HG02885 (cell line): ENCODE measurements at regions not wholly inside any gene's neighbourhood (a gene's known extent, or its start where the extent isn't known, plus 50 kb on each side); places are given as distances from the start of the nearest gene placed in this dataset.

ENCODE experiments used
- ATAC-seq: cut with Tn5 transposase; IDR thresholded peaks from one replicate; pipeline ENCODE4 v1.9.1; 2021; ENCODE audit warnings: mild to moderate bottlenecking; ENCODE audit not compliant: unreplicated experiment, poor library complexity

- ATAC-seq: no peak
Measured at GRCh38 chr2:19238440-19239060, 119.9 kb downstream of the OSR1 start.

GRCh38 chr2:19235308-19235707 is 123.1 kb downstream of the OSR1 start:
- no peak for ATAC-seq

GRCh38 chr2:19232312-19232711 is 126.1 kb downstream of the OSR1 start:
- no peak for ATAC-seq

GRCh38 chr2:19231625-19232024 is 126.8 kb downstream of the OSR1 start:
- no peak for ATAC-seq

GRCh38 chr2:19230626-19231025 is 127.8 kb downstream of the OSR1 start:
- ATAC-seq: no peak

GRCh38 chr2:19228715-19229114 is 129.7 kb downstream of the OSR1 start:
- no peak for ATAC-seq

- ATAC-seq: no peak
Measured at GRCh38 chr2:19228181-19228593, 130.2 kb downstream of the OSR1 start.

- ATAC-seq: no peak
Measured at GRCh38 chr2:19226871-19227270, 131.6 kb downstream of the OSR1 start.

GRCh38 chr2:19226386-19226785 is 132.0 kb downstream of the OSR1 start:
- ATAC-seq: no peak

- ATAC-seq: no peak
Measured at GRCh38 chr2:19225931-19226330, 132.5 kb downstream of the OSR1 start.

- ATAC-seq: no peak
Measured at GRCh38 chr2:19225126-19225525, 133.3 kb downstream of the OSR1 start.

- no peak for ATAC-seq
Measured at GRCh38 chr2:19224486-19224885, 133.9 kb downstream of the OSR1 start.

GRCh38 chr2:19224011-19224410 is 134.4 kb downstream of the OSR1 start:
- ATAC-seq: no peak

GRCh38 chr2:19219060-19219459 is 139.4 kb downstream of the OSR1 start:
- ATAC-seq: no peak

GRCh38 chr2:19218166-19218565 is 140.3 kb downstream of the OSR1 start:
- ATAC-seq: no peak

- ATAC-seq: no peak
Measured at GRCh38 chr2:19216676-19217602, 141.5 kb downstream of the OSR1 start.

- ATAC-seq: no peak
Measured at GRCh38 chr2:19216238-19216637, 142.2 kb downstream of the OSR1 start.

GRCh38 chr2:19214682-19215391 is 143.6 kb downstream of the OSR1 start:
- no peak for ATAC-seq

GRCh38 chr2:19209575-19210341 is 148.7 kb downstream of the OSR1 start:
- no peak for ATAC-seq

GRCh38 chr2:19208479-19209199 is 149.8 kb downstream of the OSR1 start:
- no peak for ATAC-seq
